ENCODE measurements at regions not wholly inside any gene's neighbourhood (a gene's known extent, or its start where the extent isn't known, plus 50 kb on each side); places are given as distances from the start of the nearest gene placed in this dataset.

- Histone ChIP-seq H3K79me1 (replicated peaks; ENCODE audit: low read length, poor library complexity, severe bottlenecking) (peaks cover 6% of the 10 kb centered on the region), H3K4me3 (ENCODE audit: insufficient read depth in 1 of 2, low read depth in 1 of 2, low read length in 2 of 2) (no peak overlapping the region), H3K27ac (ENCODE audit: low read length, poor library complexity, severe bottlenecking) (no peak overlapping the region), H3K36me3 (ENCODE audit: control insufficient read depth in 1 of 2, insufficient read depth in 2 of 2, low read depth in 1 of 2, low read length in 2 of 2) (peaks cover 8 to 52% of the 10 kb centered on the region in 2 experiments), H3K27me3 (ENCODE audit: control insufficient read depth in 1 of 2, insufficient read depth in 1 of 2, low read length in 2 of 2) (no peaks in the 10 kb centered on the region), H3K18ac (ENCODE audit: low read depth in 1 of 2, low read length in 2 of 2) (no peak overlapping the region), H2BK15ac (ENCODE audit: low read depth, poor library complexity, severe bottlenecking) (no peak overlapping the region), H2BK12ac (ENCODE audit: low read length in 2 of 2) (no peak overlapping the region), H2AK5ac (ENCODE audit: low read length, severe bottlenecking) (no peak overlapping the region), H4K91ac (ENCODE audit: low read length) (no peak overlapping the region), H2BK5ac (ENCODE audit: low read depth, low read length, poor library complexity, severe bottlenecking) (no peak overlapping the region), H4K8ac (ENCODE audit: low read length) (no peak overlapping the region), H3K9ac (ENCODE audit: low read length) (no peak overlapping the region), H3K4me2 (ENCODE audit: low read length, poor library complexity, severe bottlenecking) (no peak overlapping the region), H2AFZ (ENCODE audit: low read depth, low read length) (no peak overlapping the region), H3K9me3 (ENCODE audit: control insufficient read depth, low read length) (no peaks in the 10 kb centered on the region), H3K14ac (ENCODE audit: low read length in 2 of 2) (no peak overlapping the region), H3K23ac (ENCODE audit: low read length in 2 of 2) (no peak overlapping the region), H2BK120ac (ENCODE audit: low read depth, low read length) (no peak overlapping the region), H3K4me1 (ENCODE audit: control insufficient read depth, insufficient read depth, low read depth, low read length) (peaks cover 2% of the 10 kb centered on the region), H3K4ac (ENCODE audit: low read depth in 1 of 2, low read length in 2 of 2) (no peak overlapping the region)
- WGBS, result 98% methylated on average over 13 of the region's 15 CpGs
- no peak for DNase-seq
These were observed 418.9 kb downstream of the KLF12 start for GRCh38 chr13:73715114-73715910.

- Histone ChIP-seq H2BK120ac (ENCODE audit: low read depth, low read length) (no peak overlapping the region), H2BK12ac (ENCODE audit: low read length in 2 of 2) (no peak overlapping the region), H3K27me3 (ENCODE audit: control insufficient read depth in 1 of 2, insufficient read depth in 1 of 2, low read length in 2 of 2) (no peaks in the 10 kb centered on the region), H3K23ac (ENCODE audit: low read length in 2 of 2) (no peak overlapping the region), H3K14ac (ENCODE audit: low read length in 2 of 2) (no peak overlapping the region), H3K79me1 (replicated peaks; ENCODE audit: low read length, poor library complexity, severe bottlenecking) (peaks cover 4% of the 10 kb centered on the region), H2AK5ac (ENCODE audit: low read length, severe bottlenecking) (no peak overlapping the region), H3K27ac (ENCODE audit: low read length, poor library complexity, severe bottlenecking) (no peak overlapping the region), H2AFZ (ENCODE audit: low read depth, low read length) (no peak overlapping the region), H4K91ac (ENCODE audit: low read length) (no peak overlapping the region), H3K4me3 (ENCODE audit: insufficient read depth in 1 of 2, low read depth in 1 of 2, low read length in 2 of 2) (no peak overlapping the region), H3K4me1 (ENCODE audit: control insufficient read depth, insufficient read depth, low read depth, low read length) (no peaks in the 10 kb centered on the region), H3K9me3 (ENCODE audit: control insufficient read depth, low read length) (no peaks in the 10 kb centered on the region), H2BK15ac (ENCODE audit: low read depth, poor library complexity, severe bottlenecking) (no peak overlapping the region), H3K9ac (ENCODE audit: low read length) (no peak overlapping the region), H2BK5ac (ENCODE audit: low read depth, low read length, poor library complexity, severe bottlenecking) (no peak overlapping the region), H4K8ac (ENCODE audit: low read length) (no peak overlapping the region), H3K4me2 (ENCODE audit: low read length, poor library complexity, severe bottlenecking) (no peak overlapping the region), H3K4ac (ENCODE audit: low read depth in 1 of 2, low read length in 2 of 2) (no peak overlapping the region), H3K18ac (ENCODE audit: low read depth in 1 of 2, low read length in 2 of 2) (no peak overlapping the region), H3K36me3 (ENCODE audit: control insufficient read depth in 1 of 2, insufficient read depth in 2 of 2, low read depth in 1 of 2, low read length in 2 of 2) (peaks cover 8 to 59% of the 10 kb centered on the region in 2 experiments)
- DNase-seq, result no peak
- WGBS, result 96% methylated on average over 2 of the region's 2 CpGs
These were observed 419.7 kb downstream of the KLF12 start for GRCh38 chr13:73714522-73714921.

GRCh38 chr13:73708393-73708985 lies 425.7 kb downstream of the KLF12 start:
- Histone ChIP-seq H4K8ac (ENCODE audit: low read length) (no peak overlapping the region), H3K4me3 (ENCODE audit: insufficient read depth in 1 of 2, low read depth in 1 of 2, low read length in 2 of 2) (no peak overlapping the region), H2BK12ac (ENCODE audit: low read length in 2 of 2) (no peak overlapping the region), H3K79me1 (replicated peaks; ENCODE audit: low read length, poor library complexity, severe bottlenecking) (peaks cover 6% of the 10 kb centered on the region), H3K36me3 (ENCODE audit: control insufficient read depth in 1 of 2, insufficient read depth in 2 of 2, low read depth in 1 of 2, low read length in 2 of 2) (peaks cover 3 to 53% of the 10 kb centered on the region in 2 experiments), H4K91ac (ENCODE audit: low read length) (no peak overlapping the region), H3K27me3 (ENCODE audit: control insufficient read depth in 1 of 2, insufficient read depth in 1 of 2, low read length in 2 of 2) (no peaks in the 10 kb centered on the region), H2AK5ac (ENCODE audit: low read length, severe bottlenecking) (no peak overlapping the region), H2BK120ac (ENCODE audit: low read depth, low read length) (no peak overlapping the region), H3K18ac (ENCODE audit: low read depth in 1 of 2, low read length in 2 of 2) (no peak overlapping the region), H2BK15ac (ENCODE audit: low read depth, poor library complexity, severe bottlenecking) (no peak overlapping the region), H2BK5ac (ENCODE audit: low read depth, low read length, poor library complexity, severe bottlenecking) (no peak overlapping the region), H3K9ac (ENCODE audit: low read length) (no peak overlapping the region), H3K9me3 (ENCODE audit: control insufficient read depth, low read length) (no peaks in the 10 kb centered on the region), H3K23ac (ENCODE audit: low read length in 2 of 2) (no peak overlapping the region), H3K4me2 (ENCODE audit: low read length, poor library complexity, severe bottlenecking) (no peak overlapping the region), H3K4ac (ENCODE audit: low read depth in 1 of 2, low read length in 2 of 2) (no peak overlapping the region), H3K14ac (ENCODE audit: low read length in 2 of 2) (no peak overlapping the region), H2AFZ (ENCODE audit: low read depth, low read length) (no peak overlapping the region), H3K4me1 (ENCODE audit: control insufficient read depth, insufficient read depth, low read depth, low read length) (no peaks in the 10 kb centered on the region), H3K27ac (ENCODE audit: low read length, poor library complexity, severe bottlenecking) (no peak overlapping the region)
- peak; percentile 76 for DNase-seq
- no CpG with 5 or more reads among the region's 1 CpG for WGBS

GRCh38 chr13:73704587-73704986 lies 429.6 kb downstream of the KLF12 start:
- no peak overlapping the region for H3K4me3 ChIP-seq (ENCODE audit: insufficient read depth in 1 of 2, low read depth in 1 of 2, low read length in 2 of 2)
- H4K8ac ChIP-seq (ENCODE audit: low read length), result no peak overlapping the region
- 89% methylated on average over 5 of the region's 5 CpGs for WGBS
- H2AFZ ChIP-seq (ENCODE audit: low read depth, low read length), result no peak overlapping the region
- no peak overlapping the region for H2BK15ac ChIP-seq (ENCODE audit: low read depth, poor library complexity, severe bottlenecking)
- no peaks in the 10 kb centered on the region for H3K9me3 ChIP-seq (ENCODE audit: control insufficient read depth, low read length)
- H3K79me1 ChIP-seq (replicated peaks; ENCODE audit: low read length, poor library complexity, severe bottlenecking), result peaks cover 6% of the 10 kb centered on the region
- no peak overlapping the region for H3K9ac ChIP-seq (ENCODE audit: low read length)
- H3K36me3 ChIP-seq (ENCODE audit: control insufficient read depth in 1 of 2, insufficient read depth in 2 of 2, low read depth in 1 of 2, low read length in 2 of 2), result peaks cover 3 to 28% of the 10 kb centered on the region in 2 experiments
- H3K4me2 ChIP-seq (ENCODE audit: low read length, poor library complexity, severe bottlenecking), result no peak overlapping the region
- no peak overlapping the region for H3K4ac ChIP-seq (ENCODE audit: low read depth in 1 of 2, low read length in 2 of 2)
- no peak overlapping the region for H4K91ac ChIP-seq (ENCODE audit: low read length)
- no peak overlapping the region for H3K14ac ChIP-seq (ENCODE audit: low read length in 2 of 2)
- H2BK120ac ChIP-seq (ENCODE audit: low read depth, low read length), result no peak overlapping the region
- no peaks in the 10 kb centered on the region for H3K27me3 ChIP-seq (ENCODE audit: control insufficient read depth in 1 of 2, insufficient read depth in 1 of 2, low read length in 2 of 2)
- H2AK5ac ChIP-seq (ENCODE audit: low read length, severe bottlenecking), result no peak overlapping the region
- H2BK5ac ChIP-seq (ENCODE audit: low read depth, low read length, poor library complexity, severe bottlenecking), result no peak overlapping the region
- H3K18ac ChIP-seq (ENCODE audit: low read depth in 1 of 2, low read length in 2 of 2), result no peak overlapping the region
- H2BK12ac ChIP-seq (ENCODE audit: low read length in 2 of 2), result no peak overlapping the region
- H3K4me1 ChIP-seq (ENCODE audit: control insufficient read depth, insufficient read depth, low read depth, low read length), result peaks cover 1% of the 10 kb centered on the region
- DNase-seq, result no peak
- H3K27ac ChIP-seq (ENCODE audit: low read length, poor library complexity, severe bottlenecking), result no peak overlapping the region
- H3K23ac ChIP-seq (ENCODE audit: low read length in 2 of 2), result no peak overlapping the region

All from mesenchymal stem cell (in vitro differentiated cells and primary cell).